Caco-2 (cell line): ENCODE measurements at regions not wholly inside any gene's neighbourhood (a gene's known extent, or its start where the extent isn't known, plus 50 kb on each side); places are given as distances from the start of the nearest gene placed in this dataset.

ENCODE experiments used
- BruUV-seq: library from RNA; stranded (reverse); fragments of 400-500 nt; replicated peaks from 2 replicates; lab custom pipeline; 2021; lab: Mats Ljungman, UMichigan
- CTCF ChIA-PET: fragments of 300-600 bp; sonication (Branson Sonifier 250); formaldehyde crosslinking; loops from one replicate; lab custom pipeline; 2022; ENCODE audit warnings: antibody characterized with exemption; lab: Charles Lee
- POLR2A ChIA-PET: fragments of 300-600 bp; sonication (Branson Sonifier 250); formaldehyde crosslinking; loops from one replicate; lab custom pipeline; 2022; ENCODE audit warnings: antibody characterized with exemption; lab: Charles Lee
- DNase-seq, 2 experiments: peaks; one replicate each; pipeline versions ENCODE4 v3.0.0 to v3.0.0-alpha.2; 2020 to 2022
- H3K27me3 ChIP-seq: replicated peaks from 2 replicates; pipeline ENCODE4 v1.6.0; 2011; ENCODE audit warnings: low read length; ENCODE audit not compliant: control insufficient read depth, insufficient read depth
- H3K36me3 ChIP-seq: 2 replicates; pipeline ENCODE4 v1.5.1; 2011; ENCODE audit warnings: low read length; ENCODE audit not compliant: control insufficient read depth, insufficient read depth
- H3K4me1 ChIP-seq: fragments of 250-450 bp; sonication (Bioruptor Pico); 2 replicates; pipeline ENCODE4 v1.5.1; 2020; ENCODE audit warnings: mild to moderate bottlenecking
- H3K4me3 ChIP-seq: 2 replicates; pipeline ENCODE4 v1.5.1; 2011; ENCODE audit warnings: low read depth, mild to moderate bottlenecking, control low read depth, low read length
- H3K9me3 ChIP-seq: fragments of 250-450 bp; sonication (Bioruptor Pico); 2 replicates; pipeline ENCODE4 v1.5.1; 2020; ENCODE audit warnings: mild to moderate bottlenecking, moderate library complexity
- H3K27ac Mint-ChIP-seq: one replicate; pipeline ENCODE4 v1.8.0; 2022; ENCODE audit warnings: mixed read lengths; ENCODE audit not compliant: unreplicated experiment
- H3K27me3 Mint-ChIP-seq: one replicate; pipeline ENCODE4 v1.8.0; 2022; ENCODE audit warnings: mixed read lengths; ENCODE audit not compliant: insufficient read depth, unreplicated experiment
- H3K36me3 Mint-ChIP-seq: one replicate; pipeline ENCODE4 v1.8.0; 2022; ENCODE audit warnings: mild to moderate bottlenecking, mixed read lengths; ENCODE audit not compliant: insufficient read depth, unreplicated experiment
- H3K4me1 Mint-ChIP-seq: one replicate; pipeline ENCODE4 v1.8.0; 2022; ENCODE audit warnings: low read depth, mixed read lengths; ENCODE audit not compliant: unreplicated experiment
- H3K4me3 Mint-ChIP-seq: one replicate; pipeline ENCODE4 v1.8.0; 2022; ENCODE audit warnings: mild to moderate bottlenecking, moderate library complexity, mixed read lengths; ENCODE audit not compliant: unreplicated experiment
- H3K9me3 Mint-ChIP-seq: one replicate; pipeline ENCODE4 v1.8.0; 2022; ENCODE audit warnings: mixed read lengths; ENCODE audit not compliant: unreplicated experiment
- CTCF ChIP-seq, 2 experiments: fragments of 200-600 bp in 1 of 2; IDR thresholded peaks; 1 replicate in 1 of 2; 2 replicates in 1 of 2; pipeline versions ENCODE4 v1.5.1 to v1.8.0; 2011 to 2022; ENCODE audit warnings: antibody characterized with exemption in 1 of 2, control low read depth in 1 of 2, inconsistent platforms in 1 of 2, low read depth in 1 of 2, low read length in 1 of 2, mild to moderate bottlenecking in 1 of 2, moderate library complexity in 1 of 2; ENCODE audit not compliant: insufficient read depth in 1 of 2, severe bottlenecking in 1 of 2, unreplicated experiment in 1 of 2
- intact Hi-C: fragments of 100-400 bp; cut with micrococcal nuclease; formaldehyde crosslinking; loops from one replicate; pipeline ENCODE4 v1.10.0; 2022; ENCODE audit not compliant: unreplicated experiment

GRCh38 chr15:95368191-95368590, 962.3 kb upstream of the NR2F2 start:
- Mint-ChIP-seq H3K27ac (no peak overlapping the region), H3K9me3 (no peaks in the 10 kb centered on the region), H3K27me3 (no peaks in the 10 kb centered on the region), H3K4me3 (no peak overlapping the region), H3K36me3 (no peaks in the 10 kb centered on the region), H3K4me1 (no peaks in the 10 kb centered on the region)
- intact Hi-C loops: no loop called here
- BruUV-seq: no TSS peak
- H3K4me3 ChIP-seq: no peak overlapping the region
- TF ChIP-seq CTCF (IDR thresholded peaks at IDR 0.05; ENCODE audit: insufficient read depth in 1 of 2, low read depth in 1 of 2, low read length in 1 of 2, severe bottlenecking in 1 of 2, unreplicated experiment in 1 of 2): no peak
- ChIA-PET POLR2A (no interaction called here), CTCF (no interaction called here)
- no peaks in the 10 kb centered on the region for H3K27me3 ChIP-seq
- H3K9me3 ChIP-seq: no peaks in the 10 kb centered on the region
- H3K4me1 ChIP-seq: no peaks in the 10 kb centered on the region
- no peaks in the 10 kb centered on the region for H3K36me3 ChIP-seq
- DNase-seq: no peak

- Histone ChIP-seq H3K9me3 (no peaks in the 10 kb centered on the region), H3K4me1 (no peaks in the 10 kb centered on the region), H3K36me3 (no peaks in the 10 kb centered on the region), H3K27me3 (no peaks in the 10 kb centered on the region), H3K4me3 (no peak overlapping the region)
- ChIA-PET POLR2A (no interaction called here), CTCF (no interaction called here)
- intact Hi-C loops: no loop called here
- BruUV-seq: no TSS peak
- Mint-ChIP-seq H3K36me3 (no peaks in the 10 kb centered on the region), H3K27ac (no peak overlapping the region), H3K27me3 (no peaks in the 10 kb centered on the region), H3K4me3 (no peak overlapping the region), H3K9me3 (no peaks in the 10 kb centered on the region), H3K4me1 (no peaks in the 10 kb centered on the region)
- DNase-seq: no peak
- no peak for TF ChIP-seq CTCF (IDR thresholded peaks at IDR 0.05; ENCODE audit: insufficient read depth in 1 of 2, low read depth in 1 of 2, low read length in 1 of 2, severe bottlenecking in 1 of 2, unreplicated experiment in 1 of 2)
Observed at GRCh38 chr15:95368755-95369601, 961.5 kb upstream of the NR2F2 start.

GRCh38 chr15:95370291-95370690, 960.2 kb upstream of the NR2F2 start:
- Mint-ChIP-seq H3K4me1 (no peaks in the 10 kb centered on the region), H3K4me3 (no peak overlapping the region), H3K27me3 (peaks cover 2% of the 10 kb centered on the region), H3K27ac (no peak overlapping the region), H3K9me3 (no peaks in the 10 kb centered on the region), H3K36me3 (no peaks in the 10 kb centered on the region)
- no peak for DNase-seq
- CTCF ChIA-PET: no interaction called here
- intact Hi-C loops: no loop called here
- BruUV-seq: no TSS peak
- H3K4me3 ChIP-seq: no peak overlapping the region
- no peaks in the 10 kb centered on the region for H3K9me3 ChIP-seq
- no peaks in the 10 kb centered on the region for H3K4me1 ChIP-seq
- no peaks in the 10 kb centered on the region for H3K36me3 ChIP-seq
- H3K27me3 ChIP-seq: no peaks in the 10 kb centered on the region
- POLR2A ChIA-PET: no interaction called here
- TF ChIP-seq CTCF (IDR thresholded peaks at IDR 0.05; ENCODE audit: insufficient read depth in 1 of 2, low read depth in 1 of 2, low read length in 1 of 2, severe bottlenecking in 1 of 2, unreplicated experiment in 1 of 2): no peak
